Thyroid gland (tissue), 4 donors: ENCODE measurements at regions not wholly inside any gene's neighbourhood (a gene's known extent, or its start where the extent isn't known, plus 50 kb on each side); places are given as distances from the start of the nearest gene placed in this dataset.
"Not testable (repeated sequence)": the region's sequence is repeated elsewhere in the genome, so short reads cannot be mapped to it uniquely, and the experiment has no call there.

Experiments
- DNase-seq, 2 donors: peaks; one replicate each; pipeline ENCODE4 v3.0.0-alpha.2; 2019
- H3K27ac ChIP-seq, 3 donors: fragments of 200-600 bp; sonication (generic); 1 replicate in 2 of 3; 2 replicates in 1 of 3; pipeline ENCODE4 v1.5.1; 2016 to 2019; ENCODE audit warnings: mild to moderate bottlenecking in 1 of 3, moderate library complexity in 1 of 3
- H3K27me3 ChIP-seq: fragments of 200-600 bp; sonication (generic); one replicate; pipeline ENCODE4 v1.5.1; 2019
- H3K36me3 ChIP-seq, 2 donors: fragments of 200-600 bp; sonication (generic); one replicate each; pipeline ENCODE4 v1.5.1; 2016 to 2019
- H3K4me1 ChIP-seq, 2 donors: fragments of 200-600 bp; sonication (generic); one replicate each; pipeline ENCODE4 v1.5.1; 2017 to 2019
- H3K4me3 ChIP-seq, 3 donors: fragments of 200-600 bp; sonication (generic); replicated peaks in 1 of 3; 1 replicate in 2 of 3; 2 replicates in 1 of 3; pipeline ENCODE4 v1.5.1; 2016; ENCODE audit warnings: mild to moderate bottlenecking in 1 of 3
- H3K9me3 ChIP-seq: fragments of 200-600 bp; sonication (generic); one replicate; pipeline ENCODE4 v1.5.1; 2017
- CTCF ChIP-seq, 6 experiments: fragments of 200-600 bp in 3 of 6; fragments of 450-650 bp in 3 of 6; sonication (generic) in 3 of 6; IDR thresholded peaks; one replicate each; pipeline ENCODE4 v1.5.1; 2016 to 2019; ENCODE audit warnings: antibody characterized with exemption in 6 of 6, mild to moderate bottlenecking in 2 of 6, inconsistent platforms in 1 of 6, moderate library complexity in 1 of 6
- POLR2A ChIP-seq, 2 donors: fragments of 450-650 bp; IDR thresholded peaks; one replicate each; pipeline ENCODE4 v1.6.1; 2017; ENCODE audit warnings: antibody characterized with exemption in 2 of 2, mild to moderate bottlenecking in 2 of 2, moderate library complexity in 1 of 2
- whole genome bisulfite sequencing, 2 donors: methylation state at CpG; one replicate each; pipeline ENCODE4 v1.1.5; 2017; 5-methylcytosine and 5-hydroxymethylcytosine counted together
- intact Hi-C: fragments of 100-400 bp; cut with DNase I; formaldehyde crosslinking; loops from one replicate; pipeline ENCODE4 v1.15.1; 2023

GRCh38 chr12:22122359-22122758 is 76.3 kb downstream of the CMAS start:
- Histone ChIP-seq H3K27ac (no peak overlapping the region), H3K4me1 (no peaks in the 10 kb centered on the region), H3K27me3 (no peaks in the 10 kb centered on the region), H3K4me3 (no peak overlapping the region), H3K9me3 (no peaks in the 10 kb centered on the region), H3K36me3 (no peaks in the 10 kb centered on the region)
- no peak for DNase-seq
- no peak for TF ChIP-seq CTCF (IDR thresholded peaks at IDR 0.05)
- no peak for TF ChIP-seq POLR2A (IDR thresholded peaks at IDR 0.05)
- intact Hi-C loops: no loop called here
- 76 to 79% methylated on average over 2 of the region's 2 CpGs for WGBS, 2 donors

GRCh38 chr12:22124987-22125386 is 79.0 kb downstream of the CMAS start:
- TF ChIP-seq CTCF (IDR thresholded peaks at IDR 0.05) (no peak), POLR2A (IDR thresholded peaks at IDR 0.05) (no peak)
- Histone ChIP-seq H3K4me1 (no peaks in the 10 kb centered on the region), H3K4me3 (no peak overlapping the region), H3K27ac (no peak overlapping the region), H3K9me3 (no peaks in the 10 kb centered on the region), H3K36me3 (no peaks in the 10 kb centered on the region), H3K27me3 (no peaks in the 10 kb centered on the region)
- intact Hi-C loops: no loop called here
- no peak for DNase-seq
- 81 to 92% methylated on average over 2 of the region's 2 CpGs for WGBS, 2 donors

GRCh38 chr12:22126101-22126500 is 80.1 kb downstream of the CMAS start:
- H3K27ac ChIP-seq, H3K9me3 ChIP-seq, H3K27me3 ChIP-seq, H3K36me3 ChIP-seq, DNase-seq, intact Hi-C loops, H3K4me3 ChIP-seq, H3K4me1 ChIP-seq: not testable (repeated sequence)
- WGBS, 2 donors: 43 to 56% methylated on average over 2 of the region's 2 CpGs

GRCh38 chr12:22126758-22127157 is 80.7 kb downstream of the CMAS start:
- H3K4me1 ChIP-seq: no peaks in the 10 kb centered on the region
- no peaks in the 10 kb centered on the region for H3K36me3 ChIP-seq
- H3K4me3 ChIP-seq: no peak overlapping the region
- TF ChIP-seq CTCF (IDR thresholded peaks at IDR 0.05) (no peak), POLR2A (IDR thresholded peaks at IDR 0.05) (no peak)
- DNase-seq: no peak
- no peaks in the 10 kb centered on the region for H3K27me3 ChIP-seq
- H3K27ac ChIP-seq: no peak overlapping the region
- WGBS, 2 donors: 0% methylated on average over 1 of the region's 1 CpG
- intact Hi-C loops: no loop called here
- H3K9me3 ChIP-seq: no peaks in the 10 kb centered on the region

GRCh38 chr12:22130671-22131070 is 84.7 kb downstream of the CMAS start:
- TF ChIP-seq POLR2A (IDR thresholded peaks at IDR 0.05) (no peak), CTCF (IDR thresholded peaks at IDR 0.05) (no peak)
- Histone ChIP-seq H3K36me3 (no peaks in the 10 kb centered on the region), H3K4me3 (no peak overlapping the region), H3K4me1 (no peaks in the 10 kb centered on the region), H3K27ac (no peak overlapping the region), H3K27me3 (no peaks in the 10 kb centered on the region), H3K9me3 (no peaks in the 10 kb centered on the region)
- 88 to 91% methylated on average over 3 of the region's 3 CpGs for WGBS, 2 donors
- DNase-seq: no peak
- intact Hi-C loops: no loop called here

- 85 to 89% methylated on average over 16 to 20 of the region's 21 CpGs for WGBS, 2 donors
- DNase-seq, H3K9me3 ChIP-seq, H3K4me1 ChIP-seq, intact Hi-C loops, H3K4me3 ChIP-seq, H3K27ac ChIP-seq, H3K36me3 ChIP-seq, H3K27me3 ChIP-seq: not testable (repeated sequence)
Measured at GRCh38 chr12:22136604-22137117, 90.6 kb downstream of the CMAS start.
